ENCODE measurements at regions not wholly inside any gene's neighbourhood (a gene's known extent, or its start where the extent isn't known, plus 50 kb on each side); places are given as distances from the start of the nearest gene placed in this dataset.
"Not testable (repeated sequence)": the region's sequence is repeated elsewhere in the genome, so short reads cannot be mapped to it uniquely, and the experiment has no call there.

- 57 to 93% (median 83%) methylated on average over 3 of the region's 3 CpGs for WGBS, 4 donors
- DNase-seq; intact Hi-C loops (cut with DNase I); ATAC-seq; H3K27me3 ChIP-seq; H3K27ac ChIP-seq; H3K9me3 ChIP-seq; H3K4me1 ChIP-seq; H3K36me3 ChIP-seq; H3K4me3 ChIP-seq: not testable (repeated sequence)
Measured at GRCh38 chr20:30712861-30713260, 544.6 kb upstream of the DEFB115 start.

GRCh38 chr20:30719415-30720199 lies 537.9 kb upstream of the DEFB115 start:
- 40 to 61% (median 50%) methylated on average over 6 of the region's 6 CpGs for WGBS, 4 donors
- DNase-seq; intact Hi-C loops (cut with DNase I); H3K27me3 ChIP-seq; H3K4me1 ChIP-seq; H3K27ac ChIP-seq; H3K4me3 ChIP-seq; H3K36me3 ChIP-seq; ATAC-seq; H3K9me3 ChIP-seq: not testable (repeated sequence)

GRCh38 chr20:30723511-30723910 lies 534.0 kb upstream of the DEFB115 start:
- peak in 1 of 5 donors; percentile 27 for DNase-seq
- H3K4me1 ChIP-seq; ATAC-seq; H3K27me3 ChIP-seq; H3K36me3 ChIP-seq; H3K9me3 ChIP-seq; intact Hi-C loops (cut with DNase I): not testable (repeated sequence)
- H3K27ac ChIP-seq, result peak overlapping the region in 1 of 12 donors; percentile 14
- WGBS, 4 donors, result 8 to 40% (median 13%) methylated on average over 19 to 27 of the region's 27 CpGs
- peak overlapping the region in 11 of 12 donors; percentile 21 to 54 (median 40) for H3K4me3 ChIP-seq

- H3K36me3 ChIP-seq; H3K27me3 ChIP-seq; H3K4me1 ChIP-seq; intact Hi-C loops (cut with DNase I); H3K9me3 ChIP-seq; ATAC-seq: not testable (repeated sequence)
- WGBS, 4 donors, result 7 to 42% (median 16%) methylated on average over 22 to 51 of the region's 51 CpGs
- peak in 4 of 5 donors; percentile 39 to 80 (median 64) for DNase-seq
- TF ChIP-seq CTCF (IDR thresholded peaks at IDR 0.05), result peak in 4 of 12 donors; percentile 6 to 37 (median 12)
- Histone ChIP-seq H3K4me3 (peak overlapping the region in 10 of 12 donors; percentile 21 to 54 (median 42)), H3K27ac (peak overlapping the region in 1 of 12 donors; percentile 14)
Measured at GRCh38 chr20:30723934-30724687, 533.4 kb upstream of the DEFB115 start.

- H3K4me1 ChIP-seq; H3K36me3 ChIP-seq; ATAC-seq; intact Hi-C loops (cut with DNase I); H3K27me3 ChIP-seq; H3K27ac ChIP-seq; H3K9me3 ChIP-seq: not testable (repeated sequence)
- peak overlapping the region in 7 of 12 donors; percentile 24 to 54 (median 45) for H3K4me3 ChIP-seq
- 50 to 78% (median 65%) methylated on average over 1 to 24 of the region's 24 CpGs for WGBS, 4 donors
- DNase-seq, result peak in 2 of 5 donors; percentile 19 to 60
Measured at GRCh38 chr20:30724688-30725074, 532.8 kb upstream of the DEFB115 start.

- H3K27me3 ChIP-seq; H3K27ac ChIP-seq; ATAC-seq; H3K36me3 ChIP-seq; H3K4me1 ChIP-seq; intact Hi-C loops (cut with DNase I); H3K9me3 ChIP-seq: not testable (repeated sequence)
- WGBS, 4 donors, result 68 to 89% (median 85%) methylated on average over 17 to 19 of the region's 19 CpGs
- peak overlapping the region in 2 of 12 donors; percentile 44 to 54 for H3K4me3 ChIP-seq
- DNase-seq, result peak in 1 of 5 donors; percentile 65
Measured at GRCh38 chr20:30725188-30725587, 532.3 kb upstream of the DEFB115 start.

GRCh38 chr20:30728271-30728885 lies 529.1 kb upstream of the DEFB115 start:
- H3K4me1 ChIP-seq; DNase-seq; intact Hi-C loops (cut with DNase I); H3K27ac ChIP-seq; H3K9me3 ChIP-seq; ATAC-seq; H3K27me3 ChIP-seq; H3K36me3 ChIP-seq; H3K4me3 ChIP-seq: not testable (repeated sequence)
- WGBS, 4 donors, result 91 to 97% (median 94%) methylated on average over 13 to 38 of the region's 38 CpGs

Measured in heart left ventricle (tissue), 16 donors.